ENCODE measurements at regions not wholly inside any gene's neighbourhood (a gene's known extent, or its start where the extent isn't known, plus 50 kb on each side); places are given as distances from the start of the nearest gene placed in this dataset.

DNA sequence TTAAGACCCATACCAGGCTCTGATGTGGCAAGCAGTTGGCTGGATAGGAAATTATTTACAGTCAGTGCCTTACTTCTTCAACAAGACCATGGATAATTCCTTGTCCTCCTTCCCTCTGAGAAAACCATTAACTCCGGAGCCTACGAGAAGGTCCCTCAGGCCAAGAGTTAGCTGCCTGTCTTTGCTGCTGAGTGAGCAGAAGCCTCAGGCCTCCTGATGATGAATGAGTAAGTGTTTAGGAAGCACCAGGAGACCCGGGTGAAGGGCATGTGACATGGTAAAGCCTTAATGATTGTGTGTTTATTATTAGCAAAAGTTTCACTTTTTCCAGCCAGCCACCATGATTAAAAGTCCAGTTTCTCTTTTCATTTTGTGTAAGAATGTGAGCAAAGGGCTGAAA lies 174.9 kb upstream of the TOPAZ1 start:
- TF ChIP-seq, protein P1, sequence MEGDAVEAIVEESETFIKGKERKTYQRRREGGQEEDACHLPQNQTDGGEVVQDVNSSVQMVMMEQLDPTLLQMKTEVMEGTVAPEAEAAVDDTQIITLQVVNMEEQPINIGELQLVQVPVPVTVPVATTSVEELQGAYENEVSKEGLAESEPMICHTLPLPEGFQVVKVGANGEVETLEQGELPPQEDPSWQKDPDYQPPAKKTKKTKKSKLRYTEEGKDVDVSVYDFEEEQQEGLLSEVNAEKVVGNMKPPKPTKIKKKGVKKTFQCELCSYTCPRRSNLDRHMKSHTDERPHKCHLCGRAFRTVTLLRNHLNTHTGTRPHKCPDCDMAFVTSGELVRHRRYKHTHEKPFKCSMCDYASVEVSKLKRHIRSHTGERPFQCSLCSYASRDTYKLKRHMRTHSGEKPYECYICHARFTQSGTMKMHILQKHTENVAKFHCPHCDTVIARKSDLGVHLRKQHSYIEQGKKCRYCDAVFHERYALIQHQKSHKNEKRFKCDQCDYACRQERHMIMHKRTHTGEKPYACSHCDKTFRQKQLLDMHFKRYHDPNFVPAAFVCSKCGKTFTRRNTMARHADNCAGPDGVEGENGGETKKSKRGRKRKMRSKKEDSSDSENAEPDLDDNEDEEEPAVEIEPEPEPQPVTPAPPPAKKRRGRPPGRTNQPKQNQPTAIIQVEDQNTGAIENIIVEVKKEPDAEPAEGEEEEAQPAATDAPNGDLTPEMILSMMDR (IDR thresholded peaks at IDR 0.05; ENCODE audit: low read length) = no peak
- no peak for TF ChIP-seq EZH2 (IDR thresholded peaks at IDR 0.05; ENCODE audit: borderline replicate concordance, low read length)
